HG03280 (cell line): ENCODE measurements at regions not wholly inside any gene's neighbourhood (a gene's known extent, or its start where the extent isn't known, plus 50 kb on each side); places are given as distances from the start of the nearest gene placed in this dataset.

Experiments used
- ATAC-seq: cut with Tn5 transposase; IDR thresholded peaks from one replicate; pipeline ENCODE4 v1.9.1; 2021; ENCODE audit warnings: mild to moderate bottlenecking, moderate library complexity; ENCODE audit not compliant: unreplicated experiment

- no peak for ATAC-seq
These were observed 62.0 kb downstream of the SUCNR1 start for GRCh38 chr3:151935446-151935845.

- ATAC-seq = no peak
These were observed 67.0 kb downstream of the SUCNR1 start for GRCh38 chr3:151940481-151940880.

DNA sequence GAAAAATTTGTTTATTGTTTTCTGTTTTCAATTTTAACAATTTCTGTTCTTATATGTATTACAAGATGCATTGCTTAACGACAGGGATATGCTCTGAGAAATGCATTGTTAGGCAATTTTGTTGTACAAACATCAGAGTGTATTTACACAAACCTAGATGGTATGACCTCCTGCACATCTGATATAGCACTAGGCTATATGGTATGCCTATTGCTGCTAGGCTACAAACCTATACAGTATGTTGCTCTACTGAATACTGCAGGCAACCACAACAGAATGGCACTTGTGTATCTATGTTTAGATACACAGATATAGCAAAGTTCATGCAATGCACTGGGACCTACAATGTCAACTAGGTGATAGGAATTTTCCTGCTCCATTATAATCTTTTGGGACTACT, 70.1 kb downstream of the SUCNR1 start:
- ATAC-seq = no peak

DNA sequence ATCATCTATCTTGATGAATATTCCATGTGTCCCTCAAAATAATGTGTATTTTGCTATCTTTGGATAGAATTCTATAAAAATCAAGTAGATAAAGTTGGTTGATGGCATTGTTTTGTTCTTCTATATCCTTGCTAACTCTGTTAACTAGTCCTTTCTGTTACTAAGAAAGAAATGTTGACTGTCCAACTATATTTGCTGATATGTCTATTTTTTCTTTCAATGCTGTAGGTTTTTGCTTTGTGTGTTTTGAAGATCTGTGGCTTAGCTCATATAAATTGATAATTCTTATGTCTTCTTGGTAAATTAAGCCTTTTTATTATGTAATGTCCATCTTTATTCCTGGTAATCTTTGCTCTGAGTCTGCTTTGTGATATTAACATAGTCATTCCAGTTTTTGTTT, 70.9 kb downstream of the SUCNR1 start:
- ATAC-seq = no peak

- no peak for ATAC-seq
These were observed 73.2 kb downstream of the SUCNR1 start for GRCh38 chr3:151946606-151947005.

DNA sequence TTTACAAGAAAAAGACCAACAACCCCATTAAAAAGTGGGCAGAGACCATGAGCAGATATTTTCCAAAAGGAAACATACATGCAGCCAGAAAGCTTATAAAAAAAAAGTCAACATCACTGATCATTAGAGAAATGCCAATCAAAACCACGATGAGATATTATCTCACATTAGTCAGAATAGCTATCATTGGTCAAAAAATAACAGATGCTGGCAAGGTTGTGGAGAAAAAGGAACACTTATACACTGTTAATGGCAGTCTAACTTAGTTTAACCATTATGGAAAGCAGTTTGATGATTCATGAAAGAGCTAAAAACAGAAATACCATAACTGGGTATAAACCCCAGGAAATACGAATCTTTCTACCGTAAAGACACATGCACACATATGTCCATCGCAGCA, 76.3 kb downstream of the SUCNR1 start:
- ATAC-seq = no peak

- ATAC-seq = no peak
These were observed 81.9 kb downstream of the SUCNR1 start for GRCh38 chr3:151955356-151955755.

DNA sequence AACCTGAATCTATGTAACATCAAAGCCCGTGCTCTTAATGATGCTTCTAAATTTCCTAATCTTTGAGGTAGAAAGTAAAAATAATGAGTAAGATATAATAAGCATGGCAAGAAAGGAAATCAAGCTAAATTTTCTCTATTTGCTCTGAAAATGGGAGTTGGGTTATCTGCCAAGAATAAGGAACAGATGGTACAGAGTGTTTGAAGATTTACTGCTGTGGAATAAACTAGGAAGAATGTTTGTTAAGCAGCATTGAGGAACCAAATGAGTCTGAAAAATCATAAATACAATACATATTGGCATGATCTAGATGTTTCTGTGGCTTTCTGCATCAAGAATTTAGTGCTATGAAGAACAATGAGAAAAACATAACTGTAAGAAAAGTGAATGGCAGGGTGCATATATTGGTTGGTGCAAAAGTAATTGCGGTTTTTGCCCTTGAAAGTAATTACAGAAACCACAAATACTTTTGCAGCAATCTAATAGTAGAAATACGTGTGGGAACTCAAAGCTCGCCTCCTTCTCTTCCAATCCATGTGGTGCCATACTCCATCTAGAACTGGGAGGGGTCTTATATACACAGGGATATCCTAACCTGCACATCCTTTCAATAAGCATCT, 87.6 kb downstream of the SUCNR1 start:
- ATAC-seq = no peak

DNA sequence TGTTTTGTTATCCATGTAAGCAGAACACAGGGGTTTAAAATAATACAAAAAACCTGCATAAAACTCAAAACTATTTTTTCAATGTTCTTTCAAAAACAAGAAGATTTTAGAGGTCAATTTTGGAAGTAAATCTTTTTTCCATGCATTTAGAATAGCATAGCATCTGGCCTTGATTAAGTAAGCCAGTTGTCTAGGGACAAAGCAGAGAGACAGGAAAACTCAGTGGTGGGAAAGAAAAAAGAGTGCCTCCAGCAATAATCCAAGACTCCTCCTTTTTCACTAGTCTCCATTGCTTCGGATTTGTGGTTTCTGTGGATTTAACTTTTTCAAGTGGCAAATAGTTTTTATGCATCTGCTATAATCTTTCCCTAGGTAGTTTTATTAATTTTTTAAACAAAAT, 88.9 kb downstream of the SUCNR1 start:
- ATAC-seq = no peak

DNA sequence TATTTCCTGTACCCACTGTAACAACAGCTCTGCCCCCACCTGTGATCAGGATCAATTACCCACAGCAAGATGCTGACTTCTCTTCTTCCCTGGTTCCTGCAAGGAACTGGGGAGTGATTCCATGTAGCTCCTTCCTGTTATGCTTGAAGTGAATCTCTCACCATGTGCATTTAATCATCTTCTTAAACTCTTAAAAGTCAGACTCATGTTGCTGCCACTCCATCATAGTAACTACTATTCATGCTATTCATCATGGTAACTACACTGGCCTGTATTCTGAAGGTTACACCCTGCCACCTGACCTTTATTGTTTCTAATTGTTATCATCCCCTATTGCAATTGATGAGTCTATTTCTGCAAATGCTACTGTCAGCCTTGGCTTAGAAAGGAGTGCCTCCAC, 89.5 kb downstream of the SUCNR1 start:
- no peak for ATAC-seq

DNA sequence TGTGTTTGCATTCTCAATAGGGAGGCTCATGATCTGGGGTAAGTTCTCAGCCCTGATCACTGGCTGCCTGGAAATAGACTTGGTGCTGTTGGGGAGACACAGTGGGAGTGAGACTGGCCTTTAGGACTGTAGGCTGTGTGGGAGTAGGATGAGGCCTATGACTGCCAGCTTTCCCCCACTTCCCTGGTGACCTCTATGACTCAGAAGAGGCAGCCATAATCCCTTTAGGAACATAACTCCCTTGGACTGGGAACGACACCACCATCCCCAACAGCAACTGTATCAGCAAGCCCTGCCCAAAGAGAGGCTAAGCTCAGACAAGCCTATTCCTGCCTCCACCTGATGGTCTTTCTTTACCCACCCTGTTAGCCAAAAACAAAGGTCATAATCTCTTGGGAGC, 91.3 kb downstream of the SUCNR1 start:
- no peak for ATAC-seq

DNA sequence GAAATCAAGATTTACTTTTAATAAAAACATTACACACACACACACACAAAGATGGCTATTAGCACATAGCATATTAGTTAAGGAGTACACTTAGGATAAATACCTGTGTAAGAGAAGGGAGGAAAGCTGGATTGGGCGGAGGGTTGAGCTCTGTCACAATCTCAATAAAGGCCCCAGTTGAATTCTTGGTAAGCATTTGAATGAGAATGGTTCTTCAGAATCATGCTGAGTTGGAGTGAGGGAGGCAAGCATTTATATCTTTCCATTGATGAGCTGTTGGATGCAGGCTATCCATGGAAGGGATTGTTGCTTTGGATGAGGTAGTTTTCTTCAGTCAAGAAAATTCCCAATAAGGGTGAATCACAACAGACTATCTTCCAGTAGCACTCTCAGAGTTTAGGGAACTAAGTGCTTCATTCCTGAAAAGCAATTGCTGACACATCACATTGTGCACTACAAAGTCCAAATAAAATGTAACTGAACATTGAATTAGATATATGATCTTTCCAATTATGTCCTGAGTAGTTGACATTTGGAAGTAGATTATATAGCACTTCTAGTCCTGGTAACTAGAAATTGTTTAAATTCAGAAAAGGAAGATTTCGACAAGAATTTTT, 95.7 kb downstream of the SUCNR1 start:
- ATAC-seq = no peak

DNA sequence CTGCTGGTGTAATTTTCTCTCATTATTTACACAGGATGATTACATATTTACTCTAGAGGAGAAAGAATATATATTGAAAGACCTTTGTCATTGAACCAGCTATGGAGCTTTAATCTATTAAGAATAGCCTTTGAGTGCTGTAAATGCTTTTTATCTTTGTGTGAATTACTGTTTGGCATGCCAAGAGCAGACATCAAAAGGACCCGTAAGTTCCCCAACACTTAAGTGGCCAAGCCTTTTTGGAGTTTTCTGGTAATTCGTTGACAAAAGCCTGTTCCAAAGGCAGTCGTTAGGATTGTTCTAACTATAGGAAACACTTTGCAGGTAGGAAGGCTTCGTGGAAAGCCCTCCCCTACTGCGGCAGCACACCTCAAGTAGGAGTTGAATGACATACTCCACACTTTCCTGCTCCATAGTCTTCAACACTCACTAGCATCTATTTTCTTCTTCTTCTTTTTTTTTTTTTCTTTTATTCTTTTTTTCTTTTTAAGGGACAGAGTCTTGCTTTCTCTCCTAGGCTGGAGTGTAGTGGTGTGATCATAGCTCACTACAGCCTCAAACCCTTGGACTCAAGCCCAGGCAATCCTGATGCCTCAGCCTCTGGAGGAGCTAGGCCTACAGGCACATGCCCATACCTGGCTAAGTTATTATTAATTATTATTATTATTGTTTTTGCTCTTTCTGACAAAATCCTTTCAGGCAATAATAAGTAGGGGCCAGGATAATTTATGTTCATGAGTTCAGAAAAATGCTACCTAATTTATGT, 98.6 kb downstream of the SUCNR1 start:
- no peak for ATAC-seq

- no peak for ATAC-seq
These were observed 100.6 kb downstream of the SUCNR1 start for GRCh38 chr3:151974067-151974466.

DNA sequence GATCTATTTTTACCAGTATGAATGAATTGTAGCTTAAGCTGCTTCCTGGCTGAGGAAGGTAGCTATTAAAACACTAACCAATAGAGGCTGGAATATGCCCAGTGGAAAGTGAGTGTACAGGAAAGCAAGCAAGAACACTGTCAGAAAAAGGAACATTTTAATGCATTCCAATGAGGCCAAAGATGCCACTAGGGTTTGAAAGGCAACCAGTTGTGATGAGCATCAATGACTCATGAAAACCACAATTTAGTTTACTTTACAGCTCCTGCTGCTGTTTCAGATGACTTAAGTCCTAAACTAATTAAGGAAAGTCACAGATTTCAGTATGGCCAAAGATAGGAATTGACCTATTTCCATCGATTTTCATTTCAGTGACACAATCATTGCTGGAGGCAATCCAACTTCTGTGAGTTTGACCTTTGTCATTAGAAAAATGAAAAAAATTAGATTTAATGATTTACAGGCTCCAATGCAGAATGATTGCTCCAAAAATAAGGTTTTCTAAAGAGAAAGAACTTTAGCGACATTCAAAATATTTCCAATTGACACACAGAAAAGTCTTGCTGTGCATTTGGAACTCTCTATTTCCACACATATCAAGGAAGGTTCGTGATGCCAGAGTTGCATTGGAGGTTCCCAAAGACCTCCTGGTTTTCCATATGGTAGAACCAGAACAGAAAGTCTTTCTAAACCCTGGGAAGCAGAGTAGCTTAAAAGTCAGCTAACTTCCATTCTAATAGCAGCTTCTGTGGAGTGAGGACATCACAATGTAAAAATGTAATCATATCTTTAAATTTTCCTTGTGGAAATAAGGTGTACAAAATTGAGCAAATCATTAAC, 103.0 kb downstream of the SUCNR1 start:
- no peak for ATAC-seq

DNA sequence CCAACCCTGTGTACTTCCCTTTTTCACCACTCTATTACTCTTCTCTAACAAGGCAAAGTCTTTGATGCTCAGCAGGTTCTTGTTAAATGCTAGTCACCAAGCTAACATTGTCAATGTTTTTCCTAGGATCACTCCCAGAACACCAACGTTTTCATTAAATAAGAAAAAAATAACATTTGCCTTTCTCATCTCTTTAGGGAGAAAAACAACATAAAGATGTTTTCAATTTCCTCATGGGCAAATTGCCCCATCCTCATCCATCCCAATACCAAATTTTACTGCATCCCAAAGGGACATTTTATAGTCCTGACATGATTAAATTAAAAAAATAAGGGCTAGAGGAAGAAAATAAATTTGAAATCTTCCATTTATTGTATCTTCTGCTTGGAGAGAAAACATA, 106.5 kb downstream of the SUCNR1 start:
- ATAC-seq = no peak

- ATAC-seq = no peak
These were observed 110.1 kb downstream of the SUCNR1 start for GRCh38 chr3:151983538-151983937.

GRCh38 chr3:151985787-151986430, 112.5 kb downstream of the SUCNR1 start:
- no peak for ATAC-seq

DNA sequence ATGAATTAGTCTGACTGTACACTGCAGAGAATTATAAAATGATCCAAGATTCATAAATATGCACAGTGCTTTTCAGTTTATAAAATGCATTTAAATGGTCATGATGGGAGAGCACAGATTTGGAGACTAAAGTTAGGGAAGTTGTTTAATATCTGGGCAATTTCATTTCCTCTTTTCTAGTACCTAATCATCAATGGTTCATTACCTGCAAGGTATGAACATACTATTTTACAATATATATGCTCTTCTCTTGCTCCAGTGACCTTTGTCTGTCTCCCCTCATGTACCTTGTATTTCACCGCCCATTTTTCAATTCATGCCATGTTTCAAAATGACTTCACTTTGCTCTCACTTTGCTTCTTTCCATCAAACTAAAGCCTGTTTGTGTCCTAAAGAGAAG, 114.5 kb downstream of the SUCNR1 start:
- no peak for ATAC-seq

GRCh38 chr3:151989621-151990020, 116.2 kb downstream of the SUCNR1 start:
- no peak for ATAC-seq
